ENCODE measurements at regions not wholly inside any gene's neighbourhood (a gene's known extent, or its start where the extent isn't known, plus 50 kb on each side); places are given as distances from the start of the nearest gene placed in this dataset.
"Not testable (repeated sequence)": the region's sequence is repeated elsewhere in the genome, so short reads cannot be mapped to it uniquely, and the experiment has no call there.

DNA sequence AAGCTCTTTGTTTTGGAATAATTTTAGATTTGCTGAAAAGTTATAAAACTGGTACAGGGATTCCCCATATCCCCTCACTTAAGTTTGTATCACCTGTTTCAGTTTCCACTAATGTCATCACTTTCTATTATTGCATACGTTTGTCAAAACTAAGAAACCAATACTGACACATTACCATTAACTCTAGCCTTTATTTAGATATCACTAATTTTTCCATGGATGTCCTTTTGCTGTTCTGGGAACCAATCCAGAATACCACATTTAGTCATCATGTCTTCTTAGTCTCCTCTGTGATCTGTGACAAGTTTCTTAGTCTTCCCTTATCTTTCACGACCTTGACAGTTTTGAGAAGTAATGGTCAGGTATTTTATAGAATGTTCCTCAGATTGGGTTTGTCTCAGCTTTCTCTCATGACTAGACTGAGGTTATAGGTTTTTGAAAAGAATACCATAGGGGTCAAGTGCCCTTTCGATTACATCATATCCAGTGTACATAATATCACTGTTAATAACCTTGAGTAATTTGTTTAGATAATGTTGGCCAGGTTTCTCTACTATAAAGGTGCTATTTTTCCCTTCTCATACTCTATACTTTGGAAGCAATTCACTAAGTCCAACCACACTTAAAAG lies 51.9 kb upstream of the NMUR2 start:
- in situ Hi-C loops (cut with MboI; ENCODE audit: low sequenced_read_pairs): no loop called here

DNA sequence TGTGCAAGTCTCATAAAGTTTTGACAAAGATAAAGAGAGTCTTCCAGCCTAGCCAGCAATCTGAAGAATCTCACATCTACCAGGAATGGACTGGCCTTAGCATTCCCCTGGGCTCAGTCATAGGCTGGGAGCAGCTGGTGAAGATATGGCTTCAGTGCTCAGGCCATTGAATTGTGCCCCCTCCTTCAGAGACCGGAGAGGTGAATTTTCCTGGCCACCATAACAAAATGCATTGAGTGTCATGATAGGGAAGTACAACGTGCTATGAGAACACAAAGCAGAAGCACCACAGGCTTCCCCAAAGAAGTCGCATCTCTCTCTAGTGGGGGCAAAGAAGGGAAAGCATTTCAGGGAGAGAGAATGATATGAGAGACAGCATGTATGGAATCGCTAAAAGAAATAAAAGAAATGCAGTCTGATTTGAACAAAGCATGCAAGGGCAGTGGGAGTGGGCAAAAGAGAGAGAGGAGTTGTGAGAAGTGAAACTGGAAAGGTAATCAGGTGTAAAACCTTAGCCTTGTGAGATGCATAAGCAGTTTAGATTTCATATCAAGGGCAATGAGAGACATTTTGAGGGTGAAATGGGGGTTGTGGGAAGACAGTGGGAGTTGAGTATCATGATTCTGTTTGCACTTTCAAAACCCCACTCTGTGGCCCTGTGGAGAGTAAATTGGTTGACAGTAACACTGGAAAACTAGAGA lies 57.1 kb upstream of the NMUR2 start:
- in situ Hi-C loops (cut with MboI; ENCODE audit: low sequenced_read_pairs): no loop called here

DNA sequence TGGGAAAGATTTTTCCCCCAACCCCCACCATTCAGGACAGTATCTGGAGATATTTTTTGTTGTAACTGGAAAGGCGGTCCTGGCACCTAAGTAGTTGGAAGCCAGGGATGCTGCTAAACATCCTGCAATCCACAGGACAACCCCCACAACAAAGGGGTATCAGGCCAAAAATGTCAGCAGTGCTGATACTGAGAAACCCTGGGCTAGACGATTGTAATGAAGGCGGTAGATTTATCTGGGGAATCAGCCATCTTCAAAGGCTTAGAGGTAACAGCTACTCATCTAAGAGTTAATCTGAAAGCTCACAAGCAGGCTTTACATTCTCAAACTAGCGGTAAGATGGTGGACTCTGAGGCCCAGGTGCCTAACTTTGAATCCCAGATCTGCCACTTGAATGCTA lies 59.0 kb upstream of the NMUR2 start:
- in situ Hi-C loops (cut with MboI; ENCODE audit: low sequenced_read_pairs): no loop called here

DNA sequence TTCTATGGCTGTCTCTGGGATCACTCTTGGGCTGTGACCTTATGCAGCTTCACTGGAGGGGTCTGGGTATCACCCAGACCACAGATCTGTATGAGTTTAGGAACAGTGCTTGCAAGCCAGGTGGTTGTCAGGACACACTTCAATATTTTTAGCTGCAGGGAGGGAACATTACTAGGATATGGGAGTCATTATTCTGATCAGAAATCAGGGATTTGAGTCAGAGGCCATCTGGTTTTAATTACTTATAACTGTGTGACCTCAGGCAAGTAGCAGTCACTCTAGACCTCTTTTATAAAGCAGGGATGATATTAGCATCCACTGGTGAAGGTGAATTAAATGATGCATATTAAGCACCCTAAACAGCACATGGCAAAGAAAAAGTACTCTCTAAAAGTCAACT lies 60.1 kb upstream of the NMUR2 start:
- in situ Hi-C loops (cut with MboI; ENCODE audit: low sequenced_read_pairs): no loop called here

DNA sequence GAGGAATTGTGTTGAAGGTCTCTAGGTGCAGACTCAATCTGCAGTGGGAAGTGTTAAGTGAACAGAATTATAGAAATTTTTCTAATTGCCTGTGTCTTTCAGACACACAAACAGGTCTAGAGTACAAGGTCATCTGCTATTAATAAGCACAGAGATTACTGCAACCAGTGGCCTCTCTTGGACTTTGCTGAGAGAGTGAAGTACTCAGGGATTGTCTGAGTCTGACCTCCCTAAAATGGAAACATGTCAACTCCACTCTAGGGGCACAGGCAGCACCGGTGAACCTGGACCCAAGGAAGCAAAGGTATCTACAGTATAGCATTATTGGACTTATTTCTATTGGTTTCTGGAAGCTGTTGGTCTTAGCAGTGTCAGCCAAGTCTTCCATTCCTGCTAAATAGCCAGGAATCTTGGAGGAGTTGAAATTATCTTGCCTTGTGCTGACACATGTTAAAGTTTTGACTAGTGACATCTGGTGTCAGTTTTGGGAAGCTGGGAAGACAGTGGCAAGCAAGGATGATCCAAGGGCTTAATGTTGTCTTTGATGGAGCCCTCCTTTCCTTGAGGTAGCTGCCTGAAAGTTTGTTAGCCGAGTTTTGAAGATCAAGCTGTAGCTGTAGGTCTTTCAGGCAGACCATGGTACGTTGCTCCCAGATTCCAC lies 61.1 kb upstream of the NMUR2 start:
- in situ Hi-C loops (cut with MboI; ENCODE audit: low sequenced_read_pairs): no loop called here

DNA sequence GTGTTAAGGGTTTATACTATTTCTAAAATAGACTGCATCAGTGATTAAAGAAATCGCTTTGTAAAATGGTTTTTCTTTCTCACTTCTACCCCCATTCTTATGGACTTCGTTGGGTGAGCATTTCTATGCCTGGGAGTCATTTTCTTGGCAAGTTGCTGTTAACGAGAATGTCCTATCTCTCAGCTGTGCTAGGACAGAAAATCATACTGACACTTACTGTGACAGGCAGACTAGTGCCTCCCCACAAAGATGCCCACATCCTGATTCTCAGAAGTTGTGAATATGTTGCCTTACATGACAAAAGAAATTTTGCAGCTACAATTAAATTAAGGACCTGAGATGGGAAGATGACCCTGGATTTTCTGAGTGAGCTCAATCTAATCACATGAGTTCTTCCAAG lies 65.1 kb upstream of the NMUR2 start:
- in situ Hi-C loops (cut with MboI; ENCODE audit: low sequenced_read_pairs): no loop called here

DNA sequence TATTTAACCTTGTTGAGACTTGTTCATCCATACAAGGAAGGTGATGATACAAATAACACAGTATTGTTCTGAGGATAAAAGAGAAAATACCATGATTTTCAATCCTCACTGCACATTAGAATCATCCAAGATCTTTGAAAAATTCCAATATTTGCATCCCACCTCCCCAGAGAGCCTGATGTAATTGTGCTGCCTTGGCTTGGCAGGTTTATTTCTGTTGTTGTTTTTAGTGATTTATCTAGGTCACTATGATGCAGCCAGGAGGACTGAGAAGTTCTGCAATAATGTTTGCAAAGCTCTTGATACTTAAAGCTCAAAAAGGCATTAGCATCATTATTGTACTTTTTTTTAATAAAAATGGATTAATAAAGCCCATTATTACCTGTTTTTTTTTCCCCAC lies 67.0 kb upstream of the NMUR2 start:
- in situ Hi-C loops (cut with MboI; ENCODE audit: low sequenced_read_pairs): no loop called here

DNA sequence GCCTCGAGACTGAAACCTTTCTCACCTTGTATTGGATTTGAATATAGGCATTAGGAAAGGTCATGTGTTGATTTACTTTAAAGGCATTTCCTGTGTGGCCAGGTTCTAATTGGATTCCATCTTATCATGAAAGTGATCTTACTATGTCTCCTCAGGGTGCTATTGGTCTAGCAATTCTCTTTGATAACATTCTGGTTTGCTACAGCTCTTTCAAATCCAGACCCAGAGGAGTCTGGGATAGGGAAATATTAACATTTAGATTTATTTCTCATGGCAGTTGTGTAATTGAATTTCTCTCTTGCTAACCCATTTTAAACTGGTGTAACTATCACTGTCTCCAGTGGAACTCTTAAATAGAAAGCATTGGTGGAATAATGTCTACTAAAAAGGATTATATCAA lies 69.9 kb upstream of the NMUR2 start:
- in situ Hi-C loops (cut with MboI; ENCODE audit: low sequenced_read_pairs): no loop called here

DNA sequence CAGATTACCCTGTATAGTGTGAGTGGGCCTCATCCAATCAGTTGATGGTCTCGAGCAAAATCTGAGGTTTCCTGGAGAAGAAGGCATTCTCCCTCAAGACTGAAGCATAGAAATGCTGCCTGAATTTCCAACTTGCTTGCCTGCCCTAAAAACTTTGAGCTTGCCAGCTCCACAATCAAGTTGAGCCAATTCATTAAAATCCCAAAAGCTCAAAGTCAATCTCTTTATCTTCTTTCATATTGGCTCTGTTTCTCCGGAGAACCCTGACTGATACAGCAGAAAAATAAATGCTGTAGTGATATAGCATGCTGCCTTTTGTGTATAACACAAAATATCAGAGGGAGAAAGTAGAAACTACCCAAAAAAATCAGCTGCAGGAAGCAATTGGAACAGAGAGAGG lies 72.5 kb upstream of the NMUR2 start:
- in situ Hi-C loops (cut with MboI; ENCODE audit: low sequenced_read_pairs): no loop called here

DNA sequence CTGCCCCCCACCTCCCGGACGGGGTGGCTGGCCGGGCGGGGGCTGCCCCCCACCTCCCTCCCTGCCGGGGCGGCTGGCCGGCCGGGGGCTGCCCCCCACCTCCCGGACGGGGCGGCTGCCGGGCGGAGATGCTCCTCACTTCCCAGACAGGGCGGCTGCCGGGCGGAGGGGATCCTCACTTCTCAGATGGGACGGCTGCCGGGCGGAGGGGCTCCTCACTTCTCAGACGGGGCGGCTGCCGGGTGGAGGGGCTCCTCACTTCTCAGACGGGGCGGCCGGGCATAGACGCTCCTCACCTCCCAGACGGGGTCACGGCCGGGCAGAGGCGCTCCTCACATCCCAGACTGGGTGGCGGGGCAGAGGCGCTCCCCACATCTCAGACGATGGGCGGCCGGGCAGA lies 74.8 kb upstream of the NMUR2 start:
- in situ Hi-C loops (cut with MboI; ENCODE audit: low sequenced_read_pairs): not testable (repeated sequence)

DNA sequence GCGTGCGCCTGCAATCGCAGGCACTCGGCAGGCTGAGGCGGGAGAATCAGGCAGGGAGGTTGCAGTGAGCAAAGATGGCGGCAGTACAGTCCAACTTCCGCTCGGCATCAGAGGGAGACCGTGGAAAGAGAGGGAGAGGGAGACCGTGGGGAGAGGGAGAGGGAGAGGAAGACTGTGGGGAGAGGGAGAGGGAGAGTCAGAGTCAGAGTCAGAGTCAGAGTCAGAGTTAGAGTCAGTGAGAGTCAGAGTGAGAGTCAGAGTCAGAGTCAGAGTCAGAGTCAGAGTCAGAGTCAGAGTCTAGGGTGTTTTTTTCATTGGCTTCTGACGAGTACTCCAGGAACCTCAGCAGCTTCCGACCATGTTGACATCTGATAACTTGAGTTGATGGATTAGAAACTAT lies 75.6 kb upstream of the NMUR2 start:
- in situ Hi-C loops (cut with MboI; ENCODE audit: low sequenced_read_pairs): not testable (repeated sequence)

DNA sequence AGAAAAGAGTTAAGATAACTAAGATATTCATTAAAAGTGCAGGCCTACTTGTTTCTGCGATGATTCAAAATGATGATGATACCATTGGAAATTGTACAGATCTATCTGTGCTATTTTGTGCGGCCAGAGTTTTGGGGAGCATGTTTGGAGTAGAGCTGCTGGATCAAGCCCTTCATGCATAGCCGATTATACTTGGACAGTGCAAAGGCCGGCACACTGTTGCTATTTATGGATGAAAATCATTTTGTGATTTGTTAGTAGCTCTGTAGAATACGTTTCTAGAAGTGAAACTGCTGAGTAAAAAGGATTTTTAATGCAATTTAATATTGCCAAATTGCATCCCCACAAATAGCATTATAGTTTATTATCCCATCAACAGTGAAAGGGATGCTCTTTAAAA lies 82.1 kb upstream of the NMUR2 start:
- in situ Hi-C loops (cut with MboI; ENCODE audit: low sequenced_read_pairs): no loop called here

DNA sequence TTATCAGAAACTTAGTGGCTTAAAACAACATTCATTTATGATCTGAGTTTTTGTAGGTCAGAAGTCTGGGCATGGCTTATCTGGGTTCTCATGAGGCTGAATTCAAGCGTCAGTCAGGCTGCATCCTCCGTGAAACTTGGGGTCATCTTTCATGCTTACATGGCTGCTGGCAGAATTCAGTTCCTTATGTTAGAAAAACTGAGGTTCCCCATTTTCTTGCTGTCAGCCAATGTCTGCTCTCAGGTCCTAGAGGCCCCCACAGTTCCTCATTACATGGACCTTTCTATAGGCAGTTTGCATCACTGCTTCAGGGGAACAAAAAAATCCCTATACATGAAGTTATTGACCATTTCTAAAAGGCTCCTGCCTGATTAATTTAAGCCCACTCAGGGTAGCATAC lies 83.8 kb upstream of the NMUR2 start:
- in situ Hi-C loops (cut with MboI; ENCODE audit: low sequenced_read_pairs): no loop called here

DNA sequence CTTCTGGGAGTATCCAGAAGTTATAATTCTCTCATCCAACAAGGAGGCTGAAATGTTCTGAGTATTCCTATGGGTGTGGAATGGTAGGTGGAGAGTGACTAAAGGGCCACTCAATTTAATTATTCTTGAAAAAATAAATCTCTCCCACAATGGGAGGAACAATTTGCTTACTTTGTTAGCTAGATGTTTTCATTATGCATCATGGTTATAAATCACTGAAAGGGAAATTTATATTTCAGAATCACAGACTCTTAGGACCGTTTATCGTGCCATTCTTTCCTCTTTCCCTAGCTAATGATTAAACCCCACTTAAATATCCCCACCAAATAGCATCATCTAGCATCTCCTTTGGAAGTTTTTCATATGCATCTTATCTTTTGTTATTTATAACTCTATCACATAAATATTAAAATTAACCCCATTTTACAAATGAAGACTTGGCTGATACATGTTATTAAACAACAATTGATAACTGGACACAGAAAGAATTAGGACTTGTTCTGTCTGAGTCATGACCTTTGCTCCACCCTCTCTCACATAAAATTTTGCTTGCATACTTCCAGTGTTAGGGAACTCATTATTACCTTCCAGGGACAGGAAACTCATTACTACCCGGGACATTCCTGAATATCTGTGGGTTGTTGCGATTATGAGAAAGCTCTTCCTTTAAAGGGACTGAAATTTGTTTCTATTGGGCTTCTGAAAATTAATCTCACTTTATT lies 94.9 kb upstream of the NMUR2 start:
- in situ Hi-C loops (cut with MboI; ENCODE audit: low sequenced_read_pairs): no loop called here

DNA sequence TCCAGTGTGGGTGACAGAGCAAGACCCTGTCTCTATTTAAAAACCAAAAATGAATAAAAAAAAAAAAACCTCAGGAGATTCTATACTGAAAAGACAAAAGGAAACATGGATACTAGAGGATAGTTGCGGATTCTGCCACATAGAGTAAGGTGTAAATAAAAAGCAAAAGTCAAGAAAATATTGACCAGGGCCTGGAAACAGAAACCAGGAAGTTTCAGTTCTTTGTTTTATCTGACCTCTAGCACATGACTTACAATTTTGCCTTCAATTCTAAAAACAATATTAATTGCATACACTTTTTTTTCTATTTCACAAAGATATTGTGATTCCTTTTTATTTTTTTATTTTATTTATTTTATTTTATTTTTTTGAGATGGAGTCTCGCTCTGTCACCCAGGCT lies 96.2 kb upstream of the NMUR2 start:
- in situ Hi-C loops (cut with MboI; ENCODE audit: low sequenced_read_pairs): no loop called here

DNA sequence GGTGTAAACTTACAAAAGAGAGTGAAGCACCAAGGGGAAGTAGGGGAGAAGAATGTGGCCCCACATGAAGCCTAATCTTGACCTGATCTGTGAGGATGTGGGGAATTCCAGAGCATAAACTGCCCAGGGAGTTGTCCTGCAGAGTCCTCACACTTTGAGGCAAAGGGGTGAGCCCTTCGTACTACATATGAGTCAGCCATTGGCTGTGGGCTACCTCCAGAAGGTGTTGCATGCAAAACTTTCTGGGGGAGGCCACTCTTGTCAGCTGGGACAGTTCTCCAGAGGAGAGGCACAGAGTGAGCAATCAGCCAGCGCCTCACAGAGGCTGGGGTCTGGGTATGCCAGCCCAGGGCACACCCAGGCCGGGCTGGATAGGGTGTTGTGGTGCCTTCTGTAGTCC lies 98.1 kb upstream of the NMUR2 start:
- in situ Hi-C loops (cut with MboI; ENCODE audit: low sequenced_read_pairs): no loop called here

DNA sequence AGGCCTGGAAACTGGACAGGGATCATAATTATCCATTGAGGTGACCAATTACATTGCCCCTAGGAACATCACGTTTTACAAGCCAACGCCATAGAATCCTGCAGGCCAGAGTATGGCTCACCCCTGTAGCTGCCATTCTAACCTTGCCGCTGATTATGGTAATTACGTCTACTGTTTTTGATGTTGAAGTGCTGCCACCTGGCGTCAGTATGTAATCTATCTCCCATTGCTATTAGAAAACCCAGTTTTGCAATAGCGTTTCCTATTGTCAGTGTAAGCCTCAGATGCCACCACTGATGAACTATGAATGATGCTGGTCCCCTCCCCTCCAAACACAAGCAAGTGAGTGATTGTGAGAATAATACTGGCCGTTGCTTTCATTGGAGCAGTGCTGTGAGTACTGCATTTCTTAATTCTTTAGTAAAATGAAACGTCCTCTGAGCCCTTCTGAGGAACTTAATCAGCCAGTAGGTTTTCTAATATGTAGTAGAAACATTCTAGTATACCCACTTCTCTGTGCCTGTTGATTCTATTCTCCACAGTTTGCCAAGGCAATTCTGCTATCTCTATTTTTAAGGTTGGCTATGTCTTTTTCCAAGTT lies 100.5 kb upstream of the NMUR2 start:
- in situ Hi-C loops (cut with MboI; ENCODE audit: low sequenced_read_pairs): no loop called here

DNA sequence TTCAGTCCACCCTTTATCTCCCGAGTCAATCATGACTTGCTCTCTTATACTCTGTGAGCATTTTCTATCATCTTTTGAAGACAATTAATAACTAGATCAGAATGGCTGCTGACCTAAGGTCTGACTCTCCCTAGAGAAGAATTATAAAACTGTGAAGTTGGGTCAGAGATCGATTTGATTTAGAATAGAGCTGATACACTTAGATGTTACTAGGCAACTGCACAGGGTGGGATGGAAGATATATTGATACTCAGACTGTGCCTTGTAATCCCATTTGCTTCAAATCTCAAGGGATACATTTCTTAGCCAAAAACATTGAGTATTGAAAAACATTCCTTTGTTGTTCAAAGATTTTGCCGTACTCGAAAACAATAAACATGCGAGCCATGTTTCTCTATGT lies 106.0 kb upstream of the NMUR2 start:
- in situ Hi-C loops (cut with MboI; ENCODE audit: low sequenced_read_pairs): no loop called here

DNA sequence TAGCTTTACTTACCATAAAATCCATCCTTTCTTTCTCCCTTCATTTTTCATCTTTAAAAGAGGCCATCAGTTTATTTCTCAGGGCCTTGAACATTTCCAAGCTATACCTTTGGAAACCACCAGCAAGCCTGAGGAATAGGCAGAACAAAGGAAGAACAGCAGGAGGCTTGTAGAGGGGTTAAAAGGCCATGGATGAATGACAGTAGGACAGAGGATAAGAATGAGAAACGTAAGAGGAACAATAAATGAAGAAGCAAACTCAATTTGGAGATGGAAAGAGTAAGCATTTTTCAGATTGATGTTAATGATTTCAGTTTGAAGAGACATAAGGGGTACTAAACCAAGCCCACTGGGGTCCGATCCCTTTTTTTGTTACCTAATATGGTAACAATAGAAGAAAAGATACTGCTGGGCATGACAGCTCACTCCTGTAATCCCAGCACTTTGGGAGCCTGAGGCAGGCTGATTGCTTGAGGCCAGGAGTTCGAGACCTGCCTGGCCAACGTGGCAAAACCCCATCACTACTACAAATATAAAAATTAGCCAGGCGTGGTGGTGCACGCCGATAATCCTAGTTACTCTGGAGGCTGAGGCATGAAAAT lies 106.6 kb upstream of the NMUR2 start:
- in situ Hi-C loops (cut with MboI; ENCODE audit: low sequenced_read_pairs): no loop called here

DNA sequence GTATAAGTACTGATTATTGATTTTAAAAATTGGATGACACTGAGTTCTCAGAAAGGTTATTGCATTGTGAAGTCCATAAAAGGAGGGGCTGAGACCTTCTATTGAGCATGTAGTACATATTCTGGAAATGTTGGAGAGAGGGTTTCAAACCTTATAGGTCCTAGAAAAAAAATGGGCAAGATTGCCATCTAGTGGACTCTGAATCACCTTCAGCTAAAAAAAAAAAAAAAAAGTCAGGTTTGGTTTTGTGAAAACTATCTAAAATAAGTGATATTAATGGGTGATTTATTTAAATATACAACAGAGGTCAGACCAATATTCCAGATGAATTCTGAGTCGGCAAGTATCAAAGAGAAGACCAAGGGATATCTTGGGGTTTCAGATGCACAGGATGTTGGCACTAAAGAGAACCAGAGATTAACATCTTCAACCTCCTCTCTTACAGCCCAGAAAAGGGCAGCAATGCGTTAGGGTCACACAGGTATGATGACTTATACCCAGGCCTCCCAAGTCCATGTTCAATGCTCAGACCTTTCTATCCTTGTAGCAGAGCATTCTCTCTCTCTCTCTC lies 109.8 kb upstream of the NMUR2 start:
- in situ Hi-C loops (cut with MboI; ENCODE audit: low sequenced_read_pairs): no loop called here

DNA sequence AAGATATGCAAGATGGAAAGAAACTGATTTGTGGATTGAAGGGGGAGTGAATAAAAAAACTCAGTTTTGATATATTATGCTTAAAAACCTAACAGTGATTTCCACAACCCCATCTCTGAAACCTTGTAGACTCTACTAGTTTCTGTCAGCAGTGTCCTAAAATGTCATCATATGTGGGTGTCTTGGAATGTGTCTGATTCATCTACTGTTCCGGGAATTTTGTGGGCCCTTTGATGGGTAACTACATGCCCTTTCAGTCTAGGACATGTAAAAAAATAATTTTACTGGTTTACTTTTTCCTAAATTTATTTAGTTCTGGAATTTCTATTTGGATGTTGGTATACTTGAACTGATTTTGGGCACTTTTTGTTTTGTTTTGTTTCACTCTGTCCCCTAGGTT lies 118.9 kb upstream of the NMUR2 start:
- in situ Hi-C loops (cut with MboI; ENCODE audit: low sequenced_read_pairs): no loop called here

All from HL-60/S4 (cell line).